Activated T-helper 9 cell treated with anti-CD3 and anti-CD28 coated beads, Interleukin-2, amount 50 U/mL, for 16 hours (primary cell): ENCODE measurements at regions not wholly inside any gene's neighbourhood (a gene's known extent, or its start where the extent isn't known, plus 50 kb on each side); places are given as distances from the start of the nearest gene placed in this dataset.
A peak's percentile ranks its signal among the peaks of the same experiment; 100 is the strongest.

ENCODE experiments used
- DNase-seq: peaks from one replicate; pipeline ENCODE4 v3.0.0-alpha.2; 2020; ENCODE audit warnings: low read depth

DNA sequence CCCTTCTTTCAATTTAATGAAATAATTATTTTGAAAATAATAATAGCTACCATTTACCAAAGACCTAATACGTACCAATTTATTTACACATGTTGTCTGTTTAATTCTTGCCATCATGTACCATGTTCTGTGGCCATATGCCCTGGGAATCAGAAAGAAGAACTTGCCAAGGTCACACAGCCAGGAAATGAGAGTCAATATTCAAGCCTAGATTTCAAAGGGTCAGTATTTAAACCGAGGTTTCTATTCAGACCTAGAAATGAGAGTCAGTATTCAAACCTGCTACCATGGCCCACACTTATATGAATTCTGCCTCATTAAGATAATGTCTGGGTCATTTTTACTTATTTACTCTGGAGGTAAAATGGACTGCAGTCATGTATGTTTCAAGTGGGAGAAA lies 103.6 kb upstream of the TBL1XR1 start:
- no peak for DNase-seq

DNA sequence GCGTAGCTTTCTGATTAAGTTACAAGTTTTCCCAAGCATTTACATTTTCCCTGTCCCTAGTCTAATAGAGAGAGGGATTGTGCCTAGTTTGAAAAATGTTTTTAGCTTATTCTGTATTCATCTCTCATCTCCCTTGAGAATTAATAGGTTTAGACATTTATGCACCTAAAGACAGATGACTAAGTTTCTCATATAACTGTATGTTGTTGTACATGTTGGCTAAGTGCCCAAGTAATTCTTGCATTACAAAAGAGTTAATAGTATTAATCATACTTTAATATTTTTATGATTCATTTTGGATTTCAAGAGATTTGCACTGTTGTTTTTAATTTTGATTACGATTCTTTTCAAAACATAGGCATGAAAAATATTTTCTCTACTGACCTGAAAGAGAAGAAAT lies 109.0 kb upstream of the TBL1XR1 start:
- no peak for DNase-seq

DNA sequence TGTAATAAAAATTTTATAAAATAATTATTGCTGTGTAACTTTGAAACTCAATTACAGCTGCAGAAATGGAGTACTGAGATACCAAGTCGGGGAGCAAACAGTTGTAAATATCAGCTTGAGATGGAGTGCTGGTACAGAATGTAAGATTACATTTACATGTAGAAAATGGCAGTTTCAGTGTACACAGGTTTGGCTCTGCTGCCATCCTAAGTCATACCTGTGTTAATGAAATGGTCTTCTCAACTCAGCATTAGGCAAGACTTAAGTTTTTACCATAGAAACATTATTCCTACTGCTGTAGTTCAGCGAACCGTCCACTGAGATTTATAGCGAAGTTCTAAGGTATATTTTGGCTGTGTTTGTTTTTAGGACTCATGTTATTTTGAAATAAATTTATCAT lies 110.1 kb upstream of the TBL1XR1 start:
- no peak for DNase-seq

DNA sequence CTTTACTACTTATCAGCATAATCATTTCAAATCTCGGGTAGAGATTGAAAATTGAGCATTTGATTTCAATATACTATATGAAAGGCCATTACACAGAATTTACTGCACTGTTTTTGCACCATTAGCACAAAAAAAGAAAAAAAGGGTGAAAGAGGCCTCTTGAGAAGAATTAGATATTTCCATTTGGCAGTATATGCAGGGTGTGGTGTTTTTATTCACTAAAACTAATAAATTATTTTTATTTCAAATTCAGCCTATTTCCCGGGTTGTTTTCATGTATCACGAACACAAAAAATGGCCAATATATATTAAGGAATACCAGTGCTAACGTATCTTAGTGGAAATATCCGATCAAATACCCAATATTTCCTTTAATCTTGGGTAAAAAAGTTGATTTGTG lies 110.5 kb upstream of the TBL1XR1 start:
- DNase-seq, result no peak

DNA sequence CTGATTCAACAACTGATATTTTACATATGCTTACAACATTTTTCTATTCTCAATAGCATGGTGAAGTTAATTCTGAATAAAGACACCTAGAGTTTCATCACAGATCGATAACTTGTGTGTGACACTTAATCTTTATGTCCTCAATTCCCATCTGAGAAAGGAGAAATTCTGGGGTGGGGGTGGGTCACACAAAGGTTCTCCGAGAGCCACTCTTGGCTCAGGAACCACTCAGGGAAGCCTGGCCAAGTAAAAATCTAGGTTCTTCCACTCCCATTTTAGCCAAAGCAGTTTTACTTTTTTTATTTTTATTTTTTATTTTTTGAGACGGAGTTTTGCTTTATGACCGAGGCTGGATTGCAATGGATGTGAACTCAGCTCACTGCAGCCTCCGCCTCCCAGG lies 111.0 kb upstream of the TBL1XR1 start:
- no peak for DNase-seq

DNA sequence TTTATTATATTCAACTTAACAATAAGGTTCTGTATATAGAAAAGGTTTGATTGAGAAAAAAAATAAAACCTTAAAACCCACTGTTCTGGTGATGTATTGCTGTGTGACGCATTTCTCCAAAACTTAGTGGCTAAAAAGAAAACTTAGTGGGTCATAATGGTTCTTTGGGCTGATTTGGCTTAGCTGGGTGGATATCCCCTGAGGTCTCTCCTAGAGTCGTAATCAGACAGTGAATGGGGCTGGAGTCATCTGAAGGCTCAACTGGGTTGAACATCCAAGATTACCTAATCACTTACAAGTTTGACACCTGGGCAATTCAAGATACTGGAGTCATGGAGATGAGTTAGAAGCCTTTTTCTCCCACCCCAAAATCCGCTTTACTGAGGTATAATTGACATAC lies 111.6 kb upstream of the TBL1XR1 start:
- DNase-seq, result no peak

DNA sequence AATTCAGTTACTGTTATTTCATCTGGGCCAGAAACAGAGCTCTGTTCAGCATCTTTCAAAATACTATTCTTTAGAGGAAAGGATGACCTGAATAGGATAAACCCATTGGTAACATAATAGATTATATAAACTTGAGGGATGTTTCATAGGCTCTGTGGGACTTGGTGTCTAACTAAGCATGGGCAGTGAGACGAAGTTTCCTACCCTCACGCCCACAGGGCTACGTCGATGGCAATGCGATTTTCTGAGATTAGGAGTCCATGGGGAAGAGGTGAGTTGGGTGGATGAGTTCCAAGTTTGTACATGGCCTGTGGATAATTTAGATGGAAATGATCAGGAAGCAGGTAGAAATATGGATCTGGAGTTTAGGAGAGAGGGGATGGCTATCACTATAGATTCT lies 115.2 kb upstream of the TBL1XR1 start:
- DNase-seq, result no peak

DNA sequence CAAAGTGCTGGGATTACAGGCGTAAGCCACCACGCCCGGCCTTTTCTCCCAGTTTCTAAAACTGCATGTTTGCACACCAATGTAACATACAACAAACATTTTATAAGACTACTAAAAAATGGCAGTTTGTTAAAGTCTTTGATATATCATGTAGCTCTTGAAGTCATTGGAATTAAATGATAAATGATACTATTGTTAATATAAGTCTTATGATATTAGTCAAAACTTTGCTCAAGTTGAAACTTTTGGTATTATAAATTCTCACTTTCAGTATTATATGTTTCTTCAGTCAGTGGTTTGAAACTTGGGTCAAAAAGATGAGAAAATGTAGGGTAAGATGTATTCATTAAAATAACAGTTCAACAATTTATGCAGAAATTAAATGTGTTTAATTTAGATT lies 117.6 kb upstream of the TBL1XR1 start:
- no peak for DNase-seq

DNA sequence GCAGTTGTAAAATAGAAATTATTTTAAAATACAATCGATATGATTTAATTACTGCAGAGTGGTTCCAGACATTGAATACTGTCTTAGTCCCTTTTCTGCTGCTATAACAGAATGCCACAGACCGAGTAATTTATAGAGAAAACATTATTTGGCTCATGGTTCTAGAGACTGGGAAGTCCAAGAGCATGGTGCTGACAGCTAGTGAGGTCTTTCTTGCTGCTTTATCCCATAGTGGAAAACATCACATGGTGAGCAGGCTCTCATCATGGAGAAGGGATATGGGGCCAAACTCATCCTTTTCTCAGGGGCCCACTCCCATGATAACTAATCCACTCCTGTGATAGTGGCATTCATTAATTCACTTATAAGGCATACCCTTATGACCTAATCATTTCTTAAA lies 120.0 kb upstream of the TBL1XR1 start:
- no peak for DNase-seq

DNA sequence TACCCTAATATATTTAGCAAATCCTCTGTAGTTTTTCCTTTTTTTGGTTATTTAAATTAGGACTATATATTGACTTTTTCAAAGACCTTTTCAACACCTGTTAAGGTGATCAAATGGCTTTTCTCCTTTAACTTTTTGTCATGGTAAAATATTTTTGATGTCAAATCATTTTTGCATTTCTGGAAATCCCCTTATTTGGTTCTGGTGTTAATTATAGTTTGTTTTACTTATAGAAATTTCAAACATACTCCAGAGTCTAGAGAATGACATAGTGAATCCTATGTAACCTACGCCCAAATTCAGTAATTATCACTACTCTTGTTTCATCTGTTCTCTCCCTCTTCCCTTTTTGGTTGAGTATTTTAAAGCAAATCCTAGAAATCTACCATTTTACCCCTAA lies 121.3 kb upstream of the TBL1XR1 start:
- no peak for DNase-seq

DNA sequence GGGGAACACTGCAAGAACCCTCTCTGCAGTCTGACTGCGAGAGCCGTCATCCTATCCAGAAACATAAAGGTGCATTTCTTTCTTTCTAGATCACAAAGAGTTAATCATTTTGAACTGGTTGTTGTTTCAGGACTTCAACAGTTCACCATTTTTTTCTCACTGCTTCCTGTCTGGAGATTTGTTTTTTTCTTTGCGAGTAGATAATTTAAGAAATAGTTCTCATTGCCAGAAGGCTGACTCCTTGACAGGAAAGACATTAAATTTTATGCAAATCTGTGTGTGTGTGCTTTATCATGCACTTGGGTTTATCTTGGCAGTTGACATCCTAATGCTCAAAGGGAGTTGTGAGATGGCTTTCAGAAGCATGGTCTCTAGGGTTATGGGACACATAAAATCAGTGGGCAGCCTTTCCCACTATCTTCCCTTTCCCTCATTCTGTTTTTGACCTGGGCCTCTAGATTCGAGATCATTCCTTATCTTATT lies 123.5 kb upstream of the TBL1XR1 start:
- DNase-seq, result no peak

DNA sequence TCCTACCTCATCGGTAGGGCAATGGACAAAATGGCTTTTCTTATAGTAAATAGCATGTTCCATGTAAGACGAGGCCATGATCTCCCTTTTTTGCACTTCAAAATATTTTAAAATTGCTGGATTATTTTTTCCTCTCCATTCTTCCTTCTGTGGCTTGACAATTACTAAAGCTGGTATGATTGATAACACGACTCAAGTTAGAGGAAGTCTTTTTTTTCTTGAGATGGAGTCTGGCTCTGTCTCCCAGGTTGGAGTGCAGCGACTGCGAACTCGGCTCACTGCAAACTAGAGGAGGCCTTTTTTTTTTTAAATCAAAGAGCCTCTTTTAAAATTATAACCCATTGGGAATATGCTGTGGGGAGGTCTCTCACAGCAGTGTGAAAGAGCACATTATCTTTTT lies 124.5 kb upstream of the TBL1XR1 start:
- no peak for DNase-seq

DNA sequence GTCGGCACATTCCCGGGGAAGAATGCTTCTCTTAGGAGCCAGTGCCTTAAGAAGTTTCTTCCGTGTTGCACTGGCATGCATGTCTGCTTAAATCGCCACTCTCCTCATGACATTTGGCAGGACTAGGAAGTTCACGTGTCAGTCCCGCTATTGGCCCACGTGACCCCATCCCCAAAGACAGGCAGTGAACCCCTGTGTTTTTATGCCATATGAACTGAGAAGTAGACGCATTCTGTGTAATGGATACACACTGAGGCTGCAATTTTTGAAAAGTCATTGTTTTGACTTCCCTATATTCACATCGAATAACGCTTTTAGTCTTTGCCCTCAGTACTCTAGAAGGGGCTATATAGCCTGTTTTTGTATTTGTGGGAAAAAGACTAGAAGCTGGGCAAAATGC lies 125.6 kb upstream of the TBL1XR1 start:
- no peak for DNase-seq

DNA sequence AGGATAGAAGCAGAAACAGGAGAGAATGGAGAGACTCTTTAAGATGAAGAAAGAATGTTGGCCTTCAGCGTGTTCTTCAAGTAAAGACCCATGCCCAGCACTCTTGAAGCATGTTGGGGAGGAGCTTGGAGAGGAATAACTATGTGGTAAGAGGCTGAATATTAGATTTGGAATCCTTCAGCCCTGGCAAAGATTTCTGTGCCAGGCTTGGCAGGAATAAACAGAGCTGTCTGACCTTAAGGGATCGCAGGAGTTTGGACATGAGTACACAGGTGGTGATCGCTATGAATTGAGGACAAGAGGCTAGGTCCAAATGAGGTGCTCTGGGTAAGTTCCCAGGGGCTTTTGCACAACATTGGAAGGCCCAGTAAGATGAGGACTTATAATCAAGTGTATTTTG lies 132.6 kb upstream of the TBL1XR1 start:
- DNase-seq, result no peak

DNA sequence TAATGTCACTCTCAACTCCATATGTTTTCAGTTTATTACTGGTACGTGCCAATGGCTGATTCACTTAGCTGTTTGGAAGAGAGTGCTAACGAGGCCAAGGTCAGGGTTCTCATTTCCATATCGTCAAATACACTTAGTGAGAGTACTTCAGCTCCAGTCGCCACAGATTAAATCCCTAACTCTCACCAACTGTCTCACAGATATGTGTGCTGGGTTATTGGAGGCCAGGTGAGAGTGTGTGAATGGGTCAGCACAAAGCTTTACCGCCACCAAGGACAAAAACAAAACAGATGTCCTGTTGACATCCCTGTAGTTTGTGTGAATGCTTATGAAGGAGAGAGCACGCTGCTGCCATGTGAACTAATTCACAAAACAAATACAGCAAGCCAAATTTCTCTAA lies 133.5 kb upstream of the TBL1XR1 start:
- no peak for DNase-seq

DNA sequence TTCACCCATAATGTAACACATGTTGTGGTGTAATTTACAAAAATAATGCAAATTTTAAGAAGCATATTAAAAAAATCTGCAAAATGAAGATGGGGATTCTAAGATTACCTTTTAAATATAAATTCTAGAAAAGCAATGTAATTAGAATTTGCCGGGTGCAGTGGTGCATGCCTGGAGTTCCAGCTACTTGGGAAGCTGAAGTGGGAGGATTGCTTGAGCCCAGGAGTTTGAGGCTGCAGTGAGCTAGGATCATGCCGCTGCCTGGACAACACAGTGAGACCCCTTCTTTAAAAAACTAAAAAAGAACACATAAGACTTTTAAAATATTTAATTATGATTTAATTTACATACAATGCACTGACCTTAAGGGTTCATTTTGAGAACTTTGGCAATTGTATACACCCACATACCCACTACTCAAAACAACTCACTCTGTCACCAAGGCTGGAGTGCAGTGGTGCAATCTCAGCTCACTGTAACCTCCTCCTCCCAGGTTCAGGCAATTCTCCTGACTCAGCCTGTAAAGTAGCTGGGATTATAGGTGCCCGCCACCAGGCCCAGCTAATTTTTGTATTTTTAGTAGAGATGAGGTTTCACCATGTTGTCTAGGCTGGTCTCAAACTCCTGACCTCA lies 134.0 kb upstream of the TBL1XR1 start:
- no peak for DNase-seq

DNA sequence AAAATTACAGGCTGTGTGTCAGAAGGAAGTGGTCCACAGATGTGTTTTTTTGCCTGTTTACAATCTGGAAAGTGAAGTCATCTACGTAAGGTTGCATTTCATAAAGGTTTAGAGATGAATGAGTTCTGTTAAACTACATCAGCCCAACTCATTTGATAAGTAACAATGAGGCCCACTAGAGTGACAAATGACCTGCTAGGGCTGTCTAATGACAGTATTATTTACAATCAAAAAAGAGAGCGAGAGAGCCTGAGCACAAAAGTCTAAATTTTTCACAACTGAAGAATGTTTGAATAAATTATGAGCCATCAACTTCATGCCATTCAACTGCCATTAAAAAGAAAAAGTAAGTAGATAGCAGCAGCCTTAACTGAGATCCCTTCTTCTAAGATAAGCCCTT lies 135.7 kb upstream of the TBL1XR1 start:
- no peak for DNase-seq

DNA sequence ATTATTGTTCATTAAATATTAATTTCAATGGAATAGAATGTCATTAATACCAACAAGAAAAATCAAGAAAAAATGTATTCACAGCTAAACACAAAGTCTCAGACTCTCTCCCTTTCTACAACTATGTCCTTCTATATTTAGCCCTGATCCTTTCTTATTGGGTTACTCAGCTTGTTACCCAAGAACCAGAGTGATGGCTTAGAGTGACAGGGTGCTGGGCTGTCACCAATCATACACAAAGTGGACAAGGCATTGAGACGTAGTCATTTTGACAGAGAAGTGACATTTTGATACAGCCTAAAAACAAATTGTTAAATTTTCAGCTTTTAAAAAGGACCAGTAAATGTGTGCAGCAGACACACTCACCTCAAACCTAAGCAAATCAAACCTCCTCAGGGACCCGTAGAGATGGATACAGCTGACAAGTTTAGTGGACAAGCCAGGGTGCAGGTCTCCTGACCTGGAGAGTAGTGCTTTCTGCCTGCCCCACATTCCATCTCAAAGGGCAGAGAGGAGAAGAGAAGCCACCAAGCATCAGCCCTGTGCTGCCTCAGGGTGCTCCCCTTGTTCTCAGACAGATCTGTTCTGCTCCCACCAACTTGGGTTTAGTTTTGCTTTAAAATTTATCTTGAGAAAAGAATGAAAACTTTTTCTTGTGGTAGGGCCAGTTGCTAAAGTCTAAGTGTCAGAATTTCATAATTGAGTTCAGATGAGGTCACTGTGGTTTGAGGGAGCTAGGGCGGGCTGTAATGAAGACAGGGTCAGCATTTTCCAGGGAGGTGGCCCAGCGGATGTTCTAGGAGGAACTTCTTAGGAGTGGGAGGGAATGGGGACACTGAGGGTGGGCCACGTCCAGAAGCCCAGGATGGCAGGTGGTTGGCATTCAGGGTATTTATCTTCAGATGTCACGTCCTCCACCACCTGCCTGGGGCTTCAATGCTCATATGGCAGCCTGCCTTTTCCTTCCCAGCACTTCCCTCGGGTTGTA lies 136.5 kb upstream of the TBL1XR1 start:
- DNase-seq, result no peak

DNA sequence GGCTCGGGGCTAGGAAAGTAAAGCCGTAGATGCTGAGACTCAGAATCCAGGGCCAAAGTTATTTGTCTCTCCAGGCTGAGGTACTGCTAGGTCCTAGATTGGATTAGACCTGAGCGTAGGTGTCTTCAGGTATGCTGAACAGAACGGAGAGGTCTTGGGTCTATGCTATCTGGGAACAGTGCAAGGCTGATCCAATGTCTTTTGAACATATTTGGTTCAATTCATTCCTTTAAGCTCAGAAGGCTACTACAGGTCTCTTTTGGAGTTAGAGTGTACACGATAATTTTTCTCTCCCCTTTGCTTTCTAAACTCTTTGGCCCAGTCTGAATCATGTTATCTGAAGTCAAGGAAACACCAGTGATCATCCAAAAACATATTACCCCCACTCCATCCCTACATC lies 137.5 kb upstream of the TBL1XR1 start:
- DNase-seq, result no peak

DNA sequence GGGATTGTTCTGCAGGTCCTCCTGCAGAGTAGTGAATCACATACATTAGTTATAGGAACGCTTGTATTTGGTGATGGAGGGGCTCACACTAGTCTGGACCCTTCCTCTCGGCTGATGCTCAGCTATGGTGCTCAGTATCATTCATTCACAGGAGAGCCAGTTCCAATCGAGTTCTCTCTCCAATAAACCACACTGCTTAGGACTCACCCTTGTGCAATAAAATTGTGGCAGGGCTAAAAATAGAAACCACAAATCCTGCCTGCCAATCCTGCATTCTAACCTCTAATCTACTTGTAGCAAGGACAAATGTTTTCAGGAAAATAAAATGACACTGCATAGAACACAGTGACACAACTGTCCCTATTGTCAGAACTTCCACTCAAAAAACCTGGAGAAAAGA lies 138.4 kb upstream of the TBL1XR1 start:
- no peak for DNase-seq

DNA sequence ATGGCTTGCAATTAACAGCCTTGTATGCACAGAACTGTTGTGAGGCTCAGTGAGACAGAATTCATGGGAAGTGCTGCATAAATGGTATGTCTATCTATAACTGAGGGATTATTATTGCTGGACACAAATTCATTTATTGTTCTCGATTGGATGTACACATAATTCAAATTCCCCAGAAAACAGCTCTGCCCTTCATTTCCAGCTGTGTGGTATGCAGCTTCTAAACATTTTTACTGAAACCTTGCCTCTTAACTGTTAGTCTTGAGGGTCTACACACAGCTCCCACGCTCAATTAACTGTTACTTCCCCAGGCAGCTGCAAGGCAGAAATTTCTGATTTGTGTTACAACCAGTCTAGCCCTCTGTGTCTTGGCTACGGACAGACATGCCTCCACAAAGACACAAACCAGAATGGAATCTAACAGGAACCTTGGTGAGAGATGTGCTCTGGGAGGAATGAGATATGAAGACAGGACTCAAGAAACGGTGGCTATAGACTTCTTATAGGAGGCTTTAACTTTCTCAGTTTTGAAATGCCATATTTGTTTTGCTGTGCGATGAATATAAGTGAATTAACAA lies 139.7 kb upstream of the TBL1XR1 start:
- no peak for DNase-seq

DNA sequence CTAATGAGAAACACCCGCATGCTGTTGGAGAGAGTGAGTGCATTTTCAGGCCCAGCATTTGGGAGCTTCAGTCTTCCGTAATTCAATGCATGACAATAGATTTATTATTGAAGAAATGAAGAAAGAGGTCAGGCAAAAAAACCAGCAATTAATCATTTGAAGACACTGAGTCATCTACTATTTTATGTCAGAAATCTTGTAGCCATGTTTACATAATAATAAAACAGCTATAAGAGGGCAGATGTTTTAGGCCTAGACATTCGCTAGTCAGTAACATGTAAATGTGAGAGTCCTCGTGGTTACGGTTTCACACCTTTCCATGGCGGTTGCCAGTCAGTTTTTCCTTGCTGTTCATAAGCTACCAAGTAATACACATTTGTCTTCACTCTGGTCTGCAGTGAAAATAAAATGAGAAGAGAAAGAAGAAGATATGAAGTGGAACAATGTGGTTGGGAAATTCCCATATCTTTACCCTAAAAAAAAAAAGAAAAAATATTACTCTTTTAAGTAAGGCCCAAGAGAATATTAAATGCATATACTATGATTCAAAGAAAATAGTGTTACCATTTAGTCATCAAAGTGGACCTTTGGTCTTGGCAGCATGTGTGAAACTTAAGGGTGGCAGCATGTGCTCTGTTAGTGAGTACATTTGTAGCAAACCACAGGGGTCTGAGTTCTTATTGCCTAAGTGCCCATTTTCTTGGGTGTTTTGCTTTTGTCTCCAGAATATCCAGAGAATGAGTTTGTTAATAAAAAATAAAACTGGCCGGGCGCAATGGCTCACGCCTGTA lies 140.5 kb upstream of the TBL1XR1 start:
- peak; percentile 46 for DNase-seq
